ENCODE measurements at regions not wholly inside any gene's neighbourhood (a gene's known extent, or its start where the extent isn't known, plus 50 kb on each side); places are given as distances from the start of the nearest gene placed in this dataset.

- CTCF ChIA-PET, result no interaction called here
Observed at GRCh38 chr1:221416723-221417122, 325.2 kb downstream of the DUSP10 start.

GRCh38 chr1:221418346-221418745, 323.5 kb downstream of the DUSP10 start:
- intact Hi-C loops (cut with micrococcal nuclease; ENCODE audit: unreplicated experiment), result no loop called here
- no peak for ATAC-seq
- POLR2A ChIA-PET, result no interaction called here
- SMC1A ChIA-PET (ENCODE audit: uncharacterized antibody, unreplicated experiment), result no interaction called here
- no TSS peak for BruUV-seq (replicated peaks)
- no peaks in the 10 kb centered on the region for H3K9me3 ChIP-seq (replicated peaks; ENCODE audit: control insufficient read depth, insufficient read depth, low read length)
- 0% methylated on average over 1 of the region's 1 CpG for WGBS (ENCODE audit: insufficient coverage, insufficient replicate concordance, low lambda C conversion rate, missing lambda C conversion rate)
- in situ Hi-C loops (cut with MboI), result no loop called here
- H3K27ac ChIP-seq (ENCODE audit: control insufficient read depth, insufficient read depth), result no peak overlapping the region
- H3K36me3 ChIP-seq (ENCODE audit: control insufficient read depth in 2 of 2, insufficient read depth in 2 of 2, low read length in 1 of 2), result no peaks in the 10 kb centered on the region
- DNase-seq (ENCODE audit: low read depth, low spot score), result no peak
- RAD21 ChIA-PET (ENCODE audit: unreplicated experiment), result no interaction called here
- no peak overlapping the region for H3K4me3 ChIP-seq
- H2AFZ ChIP-seq (ENCODE audit: control insufficient read depth, low read depth, low read length), result no peak overlapping the region
- H3K4me1 ChIP-seq (ENCODE audit: control insufficient read depth, insufficient read depth, low read length), result no peaks in the 10 kb centered on the region
- H3K27me3 ChIP-seq (replicated peaks in 1 of 2; ENCODE audit: control insufficient read depth in 2 of 2, insufficient read depth in 2 of 2, low read length in 1 of 2), result no peaks in the 10 kb centered on the region
- CTCF ChIA-PET, result interaction anchor here (1.0 kb wide), 1 partner anchor 17 kb away, joined by 5 read pairs; no protein-coding TSS in a partner anchor
- H3K4me2 ChIP-seq (ENCODE audit: control insufficient read depth, insufficient read depth), result no peak overlapping the region
- no peak overlapping the region for H3K9ac ChIP-seq (ENCODE audit: control insufficient read depth, insufficient read depth, low read length)
- H4K20me1 ChIP-seq (ENCODE audit: control insufficient read depth, insufficient read depth), result no peaks in the 10 kb centered on the region
- FAIRE-seq, result no peak
- no peaks in the 10 kb centered on the region for H3K79me2 ChIP-seq (ENCODE audit: control insufficient read depth, insufficient read depth, low read length)
- TF ChIP-seq ATF7 (IDR thresholded peaks at IDR 0.05; ENCODE audit: low read depth) (no peak), PAX8 (IDR thresholded peaks at IDR 0.05) (no peak), EP300 (IDR thresholded peaks at IDR 0.05; ENCODE audit: borderline replicate concordance in 1 of 2, control insufficient read depth in 1 of 2, low read depth in 2 of 2, low read length in 2 of 2) (no peak), NR2C1 (IDR thresholded peaks at IDR 0.05) (no peak), YBX1 (IDR thresholded peaks at IDR 0.05) (no peak), POLR2A (IDR thresholded peaks at IDR 0.05; ENCODE audit: low read depth, low read length) (no peak), PBX3 (IDR thresholded peaks at IDR 0.05; ENCODE audit: insufficient replicate concordance, low read depth, low read length) (no peak), BACH1 (IDR thresholded peaks at IDR 0.05; ENCODE audit: borderline replicate concordance) (no peak), HCFC1 (IDR thresholded peaks at IDR 0.05; ENCODE audit: low read length) (no peak), SRF (IDR thresholded peaks at IDR 0.05; ENCODE audit: low read depth in 2 of 2, low read length in 2 of 2) (no peak)
- TF ChIP-seq, protein P1, sequence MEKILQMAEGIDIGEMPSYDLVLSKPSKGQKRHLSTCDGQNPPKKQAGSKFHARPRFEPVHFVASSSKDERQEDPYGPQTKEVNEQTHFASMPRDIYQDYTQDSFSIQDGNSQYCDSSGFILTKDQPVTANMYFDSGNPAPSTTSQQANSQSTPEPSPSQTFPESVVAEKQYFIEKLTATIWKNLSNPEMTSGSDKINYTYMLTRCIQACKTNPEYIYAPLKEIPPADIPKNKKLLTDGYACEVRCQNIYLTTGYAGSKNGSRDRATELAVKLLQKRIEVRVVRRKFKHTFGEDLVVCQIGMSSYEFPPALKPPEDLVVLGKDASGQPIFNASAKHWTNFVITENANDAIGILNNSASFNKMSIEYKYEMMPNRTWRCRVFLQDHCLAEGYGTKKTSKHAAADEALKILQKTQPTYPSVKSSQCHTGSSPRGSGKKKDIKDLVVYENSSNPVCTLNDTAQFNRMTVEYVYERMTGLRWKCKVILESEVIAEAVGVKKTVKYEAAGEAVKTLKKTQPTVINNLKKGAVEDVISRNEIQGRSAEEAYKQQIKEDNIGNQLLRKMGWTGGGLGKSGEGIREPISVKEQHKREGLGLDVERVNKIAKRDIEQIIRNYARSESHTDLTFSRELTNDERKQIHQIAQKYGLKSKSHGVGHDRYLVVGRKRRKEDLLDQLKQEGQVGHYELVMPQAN (conservative IDR thresholded peaks at IDR 0.05), result no peak

More at GRCh38 chr1:221416723-221417122, 325.2 kb downstream of the DUSP10 start:
- intact Hi-C loops (cut with micrococcal nuclease; ENCODE audit: unreplicated experiment), result no loop called here
- no TSS peak for BruUV-seq (replicated peaks)
- Histone ChIP-seq H3K27me3 (replicated peaks in 1 of 2; ENCODE audit: control insufficient read depth in 2 of 2, insufficient read depth in 2 of 2, low read length in 1 of 2) (no peaks in the 10 kb centered on the region), H3K36me3 (ENCODE audit: control insufficient read depth in 2 of 2, insufficient read depth in 2 of 2, low read length in 1 of 2) (no peaks in the 10 kb centered on the region), H4K20me1 (ENCODE audit: control insufficient read depth, insufficient read depth) (no peaks in the 10 kb centered on the region), H3K79me2 (ENCODE audit: control insufficient read depth, insufficient read depth, low read length) (no peaks in the 10 kb centered on the region), H3K9me3 (replicated peaks; ENCODE audit: control insufficient read depth, insufficient read depth, low read length) (no peaks in the 10 kb centered on the region), H3K9ac (ENCODE audit: control insufficient read depth, insufficient read depth, low read length) (no peak overlapping the region), H3K27ac (ENCODE audit: control insufficient read depth, insufficient read depth) (no peak overlapping the region), H3K4me2 (ENCODE audit: control insufficient read depth, insufficient read depth) (no peak overlapping the region), H3K4me1 (ENCODE audit: control insufficient read depth, insufficient read depth, low read length) (no peaks in the 10 kb centered on the region), H3K4me3 (no peak overlapping the region), H2AFZ (ENCODE audit: control insufficient read depth, low read depth, low read length) (no peak overlapping the region)
- no peak for FAIRE-seq
- ChIA-PET RAD21 (ENCODE audit: unreplicated experiment) (no interaction called here), POLR2A (no interaction called here), SMC1A (ENCODE audit: uncharacterized antibody, unreplicated experiment) (no interaction called here)
- TF ChIP-seq ATF3 (IDR thresholded peaks at IDR 0.05; ENCODE audit: borderline replicate concordance, extremely low read depth, low read depth, low read length), result no peak
- no peak for TF ChIP-seq USF2 (IDR thresholded peaks at IDR 0.05; ENCODE audit: borderline replicate concordance, low read depth, low read length)
- TF ChIP-seq SP1 (IDR thresholded peaks at IDR 0.05; ENCODE audit: low read depth, low read length), result no peak
- no peak for TF ChIP-seq RBBP5 (conservative IDR thresholded peaks at IDR 0.05)
- no peak for TF ChIP-seq WRNIP1 (IDR thresholded peaks at IDR 0.05; ENCODE audit: borderline replicate concordance, low read depth, low read length)
- in situ Hi-C loops (cut with MboI), result no loop called here
- ATAC-seq, result no peak
- no peak for DNase-seq (ENCODE audit: low read depth, low spot score)
